Cardiac fibroblast (primary cell): ENCODE measurements at regions not wholly inside any gene's neighbourhood (a gene's known extent, or its start where the extent isn't known, plus 50 kb on each side); places are given as distances from the start of the nearest gene placed in this dataset.

Experiments
- DNase-seq, 2 donors: peaks; one replicate each; pipeline versions ENCODE4 v3.0.0 to v3.0.0-alpha.2; 2010; ENCODE audit warnings: low read depth in 2 of 2
- H3K4me3 ChIP-seq, 2 donors: replicated peaks in 1 of 2; 1 replicate in 1 of 2; 2 replicates in 1 of 2; pipeline ENCODE4 v1.5.1; 2011; ENCODE audit warnings: low read depth in 2 of 2, low read length in 2 of 2, mild to moderate bottlenecking in 2 of 2, moderate library complexity in 1 of 2
- TF ChIP-seq, protein P1 (sequence below): IDR thresholded peaks from one replicate; pipeline ENCODE4 v1.5.1; 2011; ENCODE audit warnings: low read depth, mild to moderate bottlenecking, low read length, inconsistent platforms

DNA sequence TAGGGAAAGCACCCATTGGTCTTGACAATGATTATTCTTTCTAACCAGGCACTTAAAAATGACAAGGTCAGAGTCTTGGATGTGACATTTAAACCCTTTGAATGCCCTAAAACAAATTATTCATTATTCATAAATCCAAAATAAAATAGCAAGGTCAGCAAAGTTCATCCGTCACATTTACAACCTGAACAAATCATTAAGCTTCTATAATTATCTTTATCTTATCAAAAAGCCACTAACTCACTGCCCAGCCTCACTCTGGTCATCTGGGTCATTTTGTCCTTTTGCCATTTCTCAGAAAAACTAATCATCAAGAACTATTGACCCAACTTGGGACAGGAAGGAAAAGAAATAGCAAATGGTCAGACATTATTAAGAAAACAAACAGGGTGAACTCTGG lies 507.3 kb upstream of the CDH8 start:
- TF ChIP-seq, protein P1, sequence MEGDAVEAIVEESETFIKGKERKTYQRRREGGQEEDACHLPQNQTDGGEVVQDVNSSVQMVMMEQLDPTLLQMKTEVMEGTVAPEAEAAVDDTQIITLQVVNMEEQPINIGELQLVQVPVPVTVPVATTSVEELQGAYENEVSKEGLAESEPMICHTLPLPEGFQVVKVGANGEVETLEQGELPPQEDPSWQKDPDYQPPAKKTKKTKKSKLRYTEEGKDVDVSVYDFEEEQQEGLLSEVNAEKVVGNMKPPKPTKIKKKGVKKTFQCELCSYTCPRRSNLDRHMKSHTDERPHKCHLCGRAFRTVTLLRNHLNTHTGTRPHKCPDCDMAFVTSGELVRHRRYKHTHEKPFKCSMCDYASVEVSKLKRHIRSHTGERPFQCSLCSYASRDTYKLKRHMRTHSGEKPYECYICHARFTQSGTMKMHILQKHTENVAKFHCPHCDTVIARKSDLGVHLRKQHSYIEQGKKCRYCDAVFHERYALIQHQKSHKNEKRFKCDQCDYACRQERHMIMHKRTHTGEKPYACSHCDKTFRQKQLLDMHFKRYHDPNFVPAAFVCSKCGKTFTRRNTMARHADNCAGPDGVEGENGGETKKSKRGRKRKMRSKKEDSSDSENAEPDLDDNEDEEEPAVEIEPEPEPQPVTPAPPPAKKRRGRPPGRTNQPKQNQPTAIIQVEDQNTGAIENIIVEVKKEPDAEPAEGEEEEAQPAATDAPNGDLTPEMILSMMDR, result no peak
- no peak overlapping the region for H3K4me3 ChIP-seq
- DNase-seq, result no peak

DNA sequence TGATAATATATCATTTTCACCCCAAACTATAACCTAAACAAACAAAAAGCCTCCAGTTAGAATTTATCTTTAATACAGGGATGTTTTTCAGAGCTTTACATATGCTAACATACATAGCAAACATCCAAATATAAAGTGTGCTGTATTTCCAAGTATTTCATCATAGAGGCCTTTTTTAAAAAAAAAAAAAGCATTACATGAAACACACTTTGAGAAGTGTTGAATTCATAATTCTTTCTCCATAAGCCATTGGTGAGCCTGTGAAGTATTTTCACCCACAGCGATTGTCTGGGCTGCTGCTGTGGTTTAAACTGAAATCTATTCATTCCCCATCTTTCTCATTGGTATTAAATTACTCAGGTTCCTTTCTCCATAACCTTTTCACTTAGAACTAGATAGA lies 503.4 kb upstream of the CDH8 start:
- TF ChIP-seq, protein P1, result no peak
- no peak for DNase-seq
- H3K4me3 ChIP-seq, result no peak overlapping the region

DNA sequence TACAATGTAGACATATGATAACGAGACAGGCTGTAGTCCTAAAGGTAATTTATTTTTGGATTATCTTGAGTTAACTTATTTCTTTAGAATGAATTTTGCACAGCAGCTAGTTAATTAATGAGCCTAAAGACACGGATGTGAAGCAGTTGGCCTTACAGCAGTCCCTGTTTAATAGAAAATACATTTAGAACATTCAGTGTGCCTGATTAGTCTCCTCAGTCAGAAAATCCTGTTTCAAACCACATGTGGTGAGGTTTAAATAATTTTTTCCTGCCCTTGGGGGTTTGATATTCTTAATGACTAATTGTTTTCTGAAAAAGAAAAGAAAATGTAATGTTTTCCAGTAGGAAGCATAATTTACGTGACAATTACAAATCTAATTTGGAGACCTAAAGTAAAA lies 494.2 kb upstream of the CDH8 start:
- DNase-seq, result no peak
- no peak overlapping the region for H3K4me3 ChIP-seq
- TF ChIP-seq, protein P1, result no peak

DNA sequence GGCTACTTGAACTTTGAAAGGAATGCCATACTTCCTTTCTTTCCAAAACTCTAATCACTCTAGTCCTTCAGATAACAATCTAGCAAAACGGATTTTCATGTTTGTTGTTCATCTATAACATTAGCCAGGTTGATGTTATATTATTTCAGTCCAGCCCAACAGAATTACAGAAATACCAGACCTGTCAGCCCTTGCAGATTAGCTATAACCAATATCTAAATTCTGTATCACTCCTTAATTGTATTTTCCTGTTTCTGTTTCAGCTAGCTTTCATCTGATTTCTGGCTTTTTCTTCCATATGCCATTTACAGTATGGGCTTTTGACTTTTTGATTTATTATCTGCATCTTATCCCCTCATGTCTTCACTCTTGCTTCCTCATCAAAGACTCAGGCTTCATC lies 479.8 kb upstream of the CDH8 start:
- no peak for DNase-seq
- TF ChIP-seq, protein P1, result no peak
- H3K4me3 ChIP-seq, result no peak overlapping the region

DNA sequence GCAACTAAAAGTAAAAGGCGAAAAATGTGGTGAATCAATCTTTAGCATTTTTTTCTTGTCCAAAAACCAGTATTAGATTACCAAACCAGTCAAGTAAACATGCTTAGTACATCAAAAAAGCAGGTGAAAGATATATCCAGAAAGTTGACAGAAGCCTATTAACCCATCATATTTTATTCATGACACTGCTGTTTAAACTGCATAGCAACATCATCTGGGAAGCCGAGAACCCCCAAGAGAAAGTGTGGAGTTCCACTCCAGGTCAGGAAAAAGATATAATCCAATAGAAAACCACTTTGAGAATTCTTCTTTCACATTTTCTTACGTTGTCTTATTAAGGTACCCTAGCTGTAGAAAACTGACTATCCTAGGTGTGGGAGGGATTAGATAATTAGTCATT lies 466.8 kb upstream of the CDH8 start:
- H3K4me3 ChIP-seq, result no peak overlapping the region
- DNase-seq, result no peak
- TF ChIP-seq, protein P1, result no peak

DNA sequence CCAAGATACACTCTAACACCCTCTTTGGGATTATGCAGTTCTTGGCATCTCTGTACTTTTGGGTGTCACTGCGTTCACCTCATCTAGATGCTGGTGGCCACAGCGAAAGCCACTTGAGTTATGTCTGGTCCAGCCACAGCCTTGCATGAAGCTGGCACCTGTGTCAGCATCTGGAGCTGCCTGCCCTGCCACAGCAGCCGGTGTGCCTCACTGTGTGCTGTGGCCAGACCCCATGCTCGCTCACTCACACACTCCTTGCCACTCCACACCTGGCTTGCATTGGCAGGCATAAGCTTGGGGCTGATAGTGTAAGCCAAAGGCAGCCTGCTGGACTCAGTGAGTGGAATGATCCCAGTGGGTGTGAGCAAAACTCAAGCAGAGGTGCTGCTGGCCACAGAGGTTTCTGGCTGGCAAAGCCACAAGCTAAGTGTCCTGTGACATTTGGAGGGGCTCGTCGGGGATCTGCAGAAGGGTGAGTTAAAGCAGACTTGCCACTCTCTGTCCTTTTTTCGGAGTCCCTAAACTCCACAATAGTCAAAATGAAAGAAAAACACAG lies 442.7 kb upstream of the CDH8 start:
- TF ChIP-seq, protein P1, result no peak
- no peak for DNase-seq
- H3K4me3 ChIP-seq, result no peak overlapping the region

DNA sequence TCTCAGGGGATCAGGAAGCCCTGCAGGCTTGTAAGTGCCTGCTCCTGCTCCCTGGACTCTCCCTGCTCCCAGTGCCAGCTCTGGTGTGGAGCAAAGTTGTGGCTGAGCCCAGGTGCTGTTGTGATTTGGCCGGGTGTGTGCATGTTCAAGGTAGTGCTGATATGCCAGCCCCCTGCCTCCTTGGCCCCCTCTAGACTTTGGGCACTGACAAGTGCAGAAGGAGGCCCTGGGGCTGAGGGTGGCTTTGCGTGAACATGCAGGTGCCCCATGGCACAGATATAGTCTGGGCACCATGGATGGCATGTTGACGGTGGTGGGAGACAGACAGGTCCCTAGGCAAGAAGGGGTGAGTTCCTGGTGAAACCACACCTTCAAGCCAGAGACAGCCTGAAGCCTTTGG lies 441.6 kb upstream of the CDH8 start:
- TF ChIP-seq, protein P1, result no peak
- no peak for DNase-seq
- no peak overlapping the region for H3K4me3 ChIP-seq
